Fibroblast of pulmonary artery (primary cell): ENCODE measurements at regions not wholly inside any gene's neighbourhood (a gene's known extent, or its start where the extent isn't known, plus 50 kb on each side); places are given as distances from the start of the nearest gene placed in this dataset.

Experiments
- DNase-seq: peaks from one replicate; pipeline ENCODE4 v3.0.0-alpha.2; 2010; ENCODE audit warnings: low read depth
- H3K4me3 ChIP-seq: replicated peaks from 2 replicates; pipeline ENCODE4 v1.5.1; 2011; ENCODE audit warnings: low read depth, mild to moderate bottlenecking, control low read depth, low read length, moderate library complexity
- TF ChIP-seq, protein P1 (sequence below): IDR thresholded peaks from 2 replicates; pipeline ENCODE4 v1.5.1; 2011; ENCODE audit warnings: mild to moderate bottlenecking, control low read depth, low read length, inconsistent platforms; ENCODE audit errors: missing control alignments

GRCh38 chr17:34832376-34832775, 128.9 kb downstream of the CCT6B start:
- no peak for DNase-seq
- TF ChIP-seq, protein P1, sequence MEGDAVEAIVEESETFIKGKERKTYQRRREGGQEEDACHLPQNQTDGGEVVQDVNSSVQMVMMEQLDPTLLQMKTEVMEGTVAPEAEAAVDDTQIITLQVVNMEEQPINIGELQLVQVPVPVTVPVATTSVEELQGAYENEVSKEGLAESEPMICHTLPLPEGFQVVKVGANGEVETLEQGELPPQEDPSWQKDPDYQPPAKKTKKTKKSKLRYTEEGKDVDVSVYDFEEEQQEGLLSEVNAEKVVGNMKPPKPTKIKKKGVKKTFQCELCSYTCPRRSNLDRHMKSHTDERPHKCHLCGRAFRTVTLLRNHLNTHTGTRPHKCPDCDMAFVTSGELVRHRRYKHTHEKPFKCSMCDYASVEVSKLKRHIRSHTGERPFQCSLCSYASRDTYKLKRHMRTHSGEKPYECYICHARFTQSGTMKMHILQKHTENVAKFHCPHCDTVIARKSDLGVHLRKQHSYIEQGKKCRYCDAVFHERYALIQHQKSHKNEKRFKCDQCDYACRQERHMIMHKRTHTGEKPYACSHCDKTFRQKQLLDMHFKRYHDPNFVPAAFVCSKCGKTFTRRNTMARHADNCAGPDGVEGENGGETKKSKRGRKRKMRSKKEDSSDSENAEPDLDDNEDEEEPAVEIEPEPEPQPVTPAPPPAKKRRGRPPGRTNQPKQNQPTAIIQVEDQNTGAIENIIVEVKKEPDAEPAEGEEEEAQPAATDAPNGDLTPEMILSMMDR: no peak
- H3K4me3 ChIP-seq: no peak overlapping the region

DNA sequence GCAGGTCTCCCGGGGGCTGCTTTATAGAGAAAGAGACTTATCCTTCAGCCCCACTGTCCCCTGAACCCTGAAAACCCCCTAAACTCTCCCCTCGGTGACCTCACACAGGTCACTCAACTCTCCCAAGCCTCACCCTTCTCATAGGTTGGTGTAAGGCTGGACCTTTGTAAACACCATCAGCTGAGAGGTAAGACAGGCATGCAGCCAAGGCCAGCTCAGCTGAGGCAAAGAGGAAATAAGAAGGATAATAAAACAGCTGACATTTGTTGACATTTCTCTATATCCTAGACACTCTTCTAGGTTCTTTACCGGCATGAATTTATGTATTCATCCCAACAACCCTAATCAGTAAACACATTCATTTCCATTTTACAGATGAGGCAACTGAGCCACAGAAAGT, 134.3 kb downstream of the CCT6B start:
- no peak overlapping the region for H3K4me3 ChIP-seq
- TF ChIP-seq, protein P1: no peak
- DNase-seq: no peak

GRCh38 chr17:34826332-34826731, 134.9 kb downstream of the CCT6B start:
- TF ChIP-seq, protein P1: no peak
- H3K4me3 ChIP-seq: no peak overlapping the region
- no peak for DNase-seq

DNA sequence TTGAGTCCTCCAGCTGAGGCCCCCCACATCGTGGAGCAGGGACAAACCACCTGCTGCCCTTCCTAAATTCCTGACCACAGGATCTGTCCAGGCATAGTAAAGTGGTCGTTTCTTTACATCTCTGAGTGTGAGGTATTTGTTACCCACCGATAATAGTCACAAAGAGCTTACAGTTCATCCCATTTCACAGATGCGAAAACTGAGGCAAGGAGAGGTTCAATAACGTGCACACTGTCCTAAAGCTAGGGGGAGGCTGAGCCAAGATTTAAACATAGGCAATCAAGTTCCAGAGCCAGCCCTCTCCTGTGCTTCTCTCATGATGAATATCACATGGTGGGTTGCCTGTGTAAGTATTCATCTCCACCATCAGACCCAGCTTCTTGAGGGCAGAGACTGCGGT, 135.4 kb downstream of the CCT6B start:
- no peak overlapping the region for H3K4me3 ChIP-seq
- TF ChIP-seq, protein P1: no peak
- no peak for DNase-seq

DNA sequence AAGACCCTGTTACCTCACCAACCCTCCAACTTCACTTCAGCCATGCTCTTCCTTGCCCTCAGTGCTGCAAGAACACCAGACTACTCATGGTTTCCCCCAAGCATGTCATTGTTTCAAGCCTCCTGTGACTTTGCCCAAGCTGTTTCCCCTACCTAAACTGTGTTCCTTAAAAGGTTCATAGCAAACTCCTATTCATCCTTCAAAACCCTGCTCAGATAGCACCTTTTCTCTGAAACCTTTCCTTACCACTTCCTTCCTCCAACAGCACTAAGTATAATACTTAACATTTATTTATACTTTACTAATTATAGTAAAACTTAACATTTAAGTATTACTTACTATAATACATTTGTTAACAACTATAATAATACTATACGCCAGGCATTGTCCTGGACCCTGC, 136.2 kb downstream of the CCT6B start:
- no peak overlapping the region for H3K4me3 ChIP-seq
- no peak for DNase-seq
- TF ChIP-seq, protein P1: no peak

- TF ChIP-seq, protein P1: no peak
- H3K4me3 ChIP-seq: no peak overlapping the region
- DNase-seq: no peak
Measured at GRCh38 chr17:34823023-34823422, 138.2 kb downstream of the CCT6B start.

GRCh38 chr17:34822007-34822739, 139.1 kb downstream of the CCT6B start:
- DNase-seq: no peak
- H3K4me3 ChIP-seq: no peak overlapping the region
- TF ChIP-seq, protein P1: no peak
